ENCODE measurements at regions not wholly inside any gene's neighbourhood (a gene's known extent, or its start where the extent isn't known, plus 50 kb on each side); places are given as distances from the start of the nearest gene placed in this dataset.

GRCh38 chr10:44811072-44811471 lies 100.1 kb upstream of the TMEM72 start:
- Histone ChIP-seq H3K4me3 (no peak overlapping the region), H4K20me1 (ENCODE audit: insufficient read depth, poor library complexity, severe bottlenecking) (no peaks in the 10 kb centered on the region), H2AFZ (no peak overlapping the region), H3K4me2 (no peak overlapping the region), H3K9me2 (replicated peaks; ENCODE audit: insufficient read depth) (no peaks in the 10 kb centered on the region), H3K27me3 (no peaks in the 10 kb centered on the region), H3K36me3 (replicated peaks; ENCODE audit: insufficient read depth, low read depth) (no peaks in the 10 kb centered on the region), H3K4me1 (ENCODE audit: insufficient read depth) (no peaks in the 10 kb centered on the region), H3K79me2 (no peaks in the 10 kb centered on the region), H3K27ac (no peak overlapping the region), H3K9me3 (ENCODE audit: low read depth) (no peaks in the 10 kb centered on the region)
- TF ChIP-seq CTCF (IDR thresholded peaks at IDR 0.05; ENCODE audit: poor library complexity) (no peak), EZH2phosphoT487 (IDR thresholded peaks at IDR 0.05; ENCODE audit: low read depth, severe bottlenecking, unreplicated experiment) (no peak), EZH2 (IDR thresholded peaks at IDR 0.05; ENCODE audit: borderline replicate concordance) (no peak)
- no peak for DNase-seq (ENCODE audit: low spot score)
- WGBS (ENCODE audit: low lambda C conversion rate, missing lambda C conversion rate): 24% methylated on average over 3 of the region's 3 CpGs

- H2AFZ ChIP-seq: no peak overlapping the region
- no peak overlapping the region for H3K4me3 ChIP-seq
- H3K4me1 ChIP-seq (ENCODE audit: insufficient read depth): no peaks in the 10 kb centered on the region
- H3K9me2 ChIP-seq (replicated peaks; ENCODE audit: insufficient read depth): no peaks in the 10 kb centered on the region
- H3K4me2 ChIP-seq: no peak overlapping the region
- no peaks in the 10 kb centered on the region for H4K20me1 ChIP-seq (ENCODE audit: insufficient read depth, poor library complexity, severe bottlenecking)
- WGBS (ENCODE audit: low lambda C conversion rate, missing lambda C conversion rate): 95% methylated on average over 3 of the region's 3 CpGs
- no peaks in the 10 kb centered on the region for H3K9me3 ChIP-seq (ENCODE audit: low read depth)
- no peaks in the 10 kb centered on the region for H3K36me3 ChIP-seq (replicated peaks; ENCODE audit: insufficient read depth, low read depth)
- no peaks in the 10 kb centered on the region for H3K79me2 ChIP-seq
- no peaks in the 10 kb centered on the region for H3K27me3 ChIP-seq
- no peak for DNase-seq (ENCODE audit: low spot score)
- TF ChIP-seq EZH2phosphoT487 (IDR thresholded peaks at IDR 0.05; ENCODE audit: low read depth, severe bottlenecking, unreplicated experiment) (no peak), EZH2 (IDR thresholded peaks at IDR 0.05; ENCODE audit: borderline replicate concordance) (no peak), CTCF (IDR thresholded peaks at IDR 0.05; ENCODE audit: poor library complexity) (no peak)
- no peak overlapping the region for H3K27ac ChIP-seq
These were observed 97.9 kb upstream of the TMEM72 start for GRCh38 chr10:44813201-44813600.

GRCh38 chr10:44814929-44815328 lies 96.2 kb upstream of the TMEM72 start:
- H3K27ac ChIP-seq: no peak overlapping the region
- H4K20me1 ChIP-seq (ENCODE audit: insufficient read depth, poor library complexity, severe bottlenecking): no peaks in the 10 kb centered on the region
- TF ChIP-seq EZH2 (IDR thresholded peaks at IDR 0.05; ENCODE audit: borderline replicate concordance) (no peak), CTCF (IDR thresholded peaks at IDR 0.05; ENCODE audit: poor library complexity) (no peak), EZH2phosphoT487 (IDR thresholded peaks at IDR 0.05; ENCODE audit: low read depth, severe bottlenecking, unreplicated experiment) (no peak)
- no peak overlapping the region for H3K4me2 ChIP-seq
- no peaks in the 10 kb centered on the region for H3K79me2 ChIP-seq
- no peaks in the 10 kb centered on the region for H3K27me3 ChIP-seq
- no peak overlapping the region for H2AFZ ChIP-seq
- no peaks in the 10 kb centered on the region for H3K4me1 ChIP-seq (ENCODE audit: insufficient read depth)
- WGBS (ENCODE audit: low lambda C conversion rate, missing lambda C conversion rate): 92% methylated on average over 2 of the region's 2 CpGs
- H3K9me2 ChIP-seq (replicated peaks; ENCODE audit: insufficient read depth): no peaks in the 10 kb centered on the region
- no peaks in the 10 kb centered on the region for H3K9me3 ChIP-seq (ENCODE audit: low read depth)
- no peak for DNase-seq (ENCODE audit: low spot score)
- H3K36me3 ChIP-seq (replicated peaks; ENCODE audit: insufficient read depth, low read depth): no peaks in the 10 kb centered on the region
- H3K4me3 ChIP-seq: no peak overlapping the region

Data from hepatocyte (in vitro differentiated cells).